Body of pancreas (tissue), 4 donors: ENCODE measurements at regions not wholly inside any gene's neighbourhood (a gene's known extent, or its start where the extent isn't known, plus 50 kb on each side); places are given as distances from the start of the nearest gene placed in this dataset.

Source experiments
- ATAC-seq: fragments of 150-250 bp; one replicate; pipeline ENCODE4 v1.9.1; 2016
- DNase-seq, 4 donors: peaks; one replicate each; pipeline ENCODE4 v3.0.0-alpha.2; 2019
- H3K27ac ChIP-seq, 4 donors: fragments of 200-600 bp; sonication (generic); 1 replicate in 3 of 4; 2 replicates in 1 of 4; pipeline versions ENCODE4 v1.5.1 to v1.6.1; 2016 to 2019; ENCODE audit warnings: mild to moderate bottlenecking in 1 of 4, mixed read lengths in 1 of 4, moderate library complexity in 1 of 4
- H3K27me3 ChIP-seq, 2 donors: fragments of 200-600 bp; sonication (generic); one replicate each; pipeline ENCODE4 v1.6.0; 2016; ENCODE audit warnings: mild to moderate bottlenecking in 1 of 2
- H3K36me3 ChIP-seq, 2 donors: fragments of 200-600 bp; sonication (generic); replicated peaks in 1 of 2; 2 replicates each; pipeline ENCODE4 v1.5.1; 2016; ENCODE audit warnings: low read depth in 2 of 2; ENCODE audit not compliant: insufficient read depth in 1 of 2
- H3K4me1 ChIP-seq: fragments of 200-600 bp; sonication (generic); one replicate; pipeline ENCODE4 v1.6.0; 2016
- H3K4me3 ChIP-seq, 2 donors: fragments of 200-600 bp; sonication (generic); 1 replicate in 1 of 2; 2 replicates in 1 of 2; pipeline ENCODE4 v1.5.1; 2016 to 2019
- H3K9me3 ChIP-seq, 3 donors: fragments of 200-600 bp; sonication (generic); 1 replicate in 2 of 3; 2 replicates in 1 of 3; pipeline ENCODE4 v1.5.1; 2016
- POLR2A ChIP-seq, 3 donors: fragments of 450-650 bp; IDR thresholded peaks; one replicate each; pipeline ENCODE4 v1.6.1; 2016; ENCODE audit warnings: antibody characterized with exemption in 3 of 3, mild to moderate bottlenecking in 2 of 3
- whole genome bisulfite sequencing, 2 donors: methylation state at CpG; one replicate each; pipeline ENCODE4 v1.1.5; 2017; 5-methylcytosine and 5-hydroxymethylcytosine counted together
- intact Hi-C: fragments of 100-400 bp; cut with DNase I; formaldehyde crosslinking; loops from one replicate; pipeline ENCODE4 v1.15.1; 2023
- TF ChIP-seq, protein P1 (sequence below), 7 experiments: fragments of 450-650 bp in 4 of 7; fragments of 200-600 bp in 3 of 7; sonication (generic) in 3 of 7; IDR thresholded peaks; one replicate each; pipeline ENCODE4 v1.5.1; 2016 to 2019; ENCODE audit warnings: antibody characterized with exemption in 7 of 7

DNA sequence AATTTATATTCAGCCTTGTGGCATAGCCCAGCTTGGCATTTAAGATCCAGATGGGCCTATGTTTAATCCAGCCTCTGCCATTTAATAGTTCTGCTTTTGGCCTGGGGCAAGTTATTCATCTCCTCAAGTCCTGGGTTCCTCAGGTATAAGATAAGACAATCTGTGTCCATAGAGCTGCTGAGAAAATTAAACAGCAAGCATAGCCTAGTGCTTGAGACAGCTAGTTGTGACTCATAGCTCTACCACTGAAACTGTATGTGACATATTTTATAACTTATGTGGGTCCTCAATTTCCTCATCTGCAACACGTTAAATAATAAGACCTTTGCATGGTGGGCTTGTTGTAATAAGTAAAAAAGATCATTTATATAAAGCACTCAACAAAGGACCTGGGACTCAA lies 53.3 kb upstream of the ATP10B start:
- Histone ChIP-seq H3K4me1 (peaks cover 16% of the 10 kb centered on the region), H3K4me3 (no peak overlapping the region), H3K27ac (no peak overlapping the region), H3K9me3 (no peaks in the 10 kb centered on the region), H3K36me3 (no peaks in the 10 kb centered on the region), H3K27me3 (no peaks in the 10 kb centered on the region)
- 81 to 90% methylated on average over 1 of the region's 1 CpG for WGBS, 2 donors
- no peak for ATAC-seq
- intact Hi-C loops = no loop called here
- no peak for DNase-seq
- TF ChIP-seq POLR2A (IDR thresholded peaks at IDR 0.05) = no peak
- TF ChIP-seq, protein P1, sequence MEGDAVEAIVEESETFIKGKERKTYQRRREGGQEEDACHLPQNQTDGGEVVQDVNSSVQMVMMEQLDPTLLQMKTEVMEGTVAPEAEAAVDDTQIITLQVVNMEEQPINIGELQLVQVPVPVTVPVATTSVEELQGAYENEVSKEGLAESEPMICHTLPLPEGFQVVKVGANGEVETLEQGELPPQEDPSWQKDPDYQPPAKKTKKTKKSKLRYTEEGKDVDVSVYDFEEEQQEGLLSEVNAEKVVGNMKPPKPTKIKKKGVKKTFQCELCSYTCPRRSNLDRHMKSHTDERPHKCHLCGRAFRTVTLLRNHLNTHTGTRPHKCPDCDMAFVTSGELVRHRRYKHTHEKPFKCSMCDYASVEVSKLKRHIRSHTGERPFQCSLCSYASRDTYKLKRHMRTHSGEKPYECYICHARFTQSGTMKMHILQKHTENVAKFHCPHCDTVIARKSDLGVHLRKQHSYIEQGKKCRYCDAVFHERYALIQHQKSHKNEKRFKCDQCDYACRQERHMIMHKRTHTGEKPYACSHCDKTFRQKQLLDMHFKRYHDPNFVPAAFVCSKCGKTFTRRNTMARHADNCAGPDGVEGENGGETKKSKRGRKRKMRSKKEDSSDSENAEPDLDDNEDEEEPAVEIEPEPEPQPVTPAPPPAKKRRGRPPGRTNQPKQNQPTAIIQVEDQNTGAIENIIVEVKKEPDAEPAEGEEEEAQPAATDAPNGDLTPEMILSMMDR (IDR thresholded peaks at IDR 0.05) = no peak

- TF ChIP-seq POLR2A (IDR thresholded peaks at IDR 0.05) = no peak
- TF ChIP-seq, protein P1 (IDR thresholded peaks at IDR 0.05) = no peak
- H3K27me3 ChIP-seq = no peaks in the 10 kb centered on the region
- H3K36me3 ChIP-seq = no peaks in the 10 kb centered on the region
- no peak overlapping the region for H3K4me3 ChIP-seq
- WGBS, 2 donors = 62 to 64% methylated on average over 3 of the region's 3 CpGs
- intact Hi-C loops = no loop called here
- H3K4me1 ChIP-seq = peaks cover 16% of the 10 kb centered on the region
- H3K9me3 ChIP-seq = no peaks in the 10 kb centered on the region
- H3K27ac ChIP-seq = no peak overlapping the region
- DNase-seq (no peak), ATAC-seq (no peak)
Observed at GRCh38 chr5:160904591-160904990, 52.6 kb upstream of the ATP10B start.

DNA sequence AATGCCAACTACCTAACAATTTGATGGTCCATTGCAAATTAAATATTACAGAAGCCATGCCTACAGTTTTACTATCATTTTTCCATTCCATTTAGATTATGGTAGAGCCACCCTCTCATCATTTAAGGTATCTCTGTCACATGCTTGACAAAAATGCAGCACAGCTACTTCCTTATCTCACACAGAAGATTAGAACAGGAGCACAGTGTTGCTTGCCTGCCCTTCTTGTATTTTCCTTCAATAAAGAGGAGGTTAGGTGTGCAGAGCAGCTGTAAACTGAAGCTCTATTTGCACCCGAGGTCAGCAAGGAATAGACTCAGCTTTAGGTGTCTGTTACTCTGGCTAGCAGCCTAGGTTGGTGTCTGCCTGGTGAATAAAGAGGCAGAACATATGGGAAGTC lies 51.5 kb upstream of the ATP10B start:
- DNase-seq (no peak), ATAC-seq (no peak)
- Histone ChIP-seq H3K4me1 (peaks cover 16% of the 10 kb centered on the region), H3K27me3 (no peaks in the 10 kb centered on the region), H3K4me3 (no peak overlapping the region), H3K9me3 (no peaks in the 10 kb centered on the region), H3K36me3 (no peaks in the 10 kb centered on the region), H3K27ac (no peak overlapping the region)
- TF ChIP-seq, protein P1 (IDR thresholded peaks at IDR 0.05) = no peak
- TF ChIP-seq POLR2A (IDR thresholded peaks at IDR 0.05) = no peak
- WGBS, 2 donors = 8 to 20% methylated on average over 1 of the region's 1 CpG
- intact Hi-C loops = no loop called here

- no peaks in the 10 kb centered on the region for H3K36me3 ChIP-seq
- TF ChIP-seq, protein P1 (IDR thresholded peaks at IDR 0.05) = no peak
- no peak for TF ChIP-seq POLR2A (IDR thresholded peaks at IDR 0.05)
- H3K4me1 ChIP-seq = peaks cover 16% of the 10 kb centered on the region
- no peaks in the 10 kb centered on the region for H3K9me3 ChIP-seq
- intact Hi-C loops = no loop called here
- 62 to 76% methylated on average over 3 of the region's 3 CpGs for WGBS, 2 donors
- DNase-seq (no peak), ATAC-seq (no peak)
- no peak overlapping the region for H3K4me3 ChIP-seq
- H3K27me3 ChIP-seq = no peaks in the 10 kb centered on the region
- H3K27ac ChIP-seq = no peak overlapping the region
Observed at GRCh38 chr5:160903076-160903475, 51.1 kb upstream of the ATP10B start.
